ENCODE measurements at regions not wholly inside any gene's neighbourhood (a gene's known extent, or its start where the extent isn't known, plus 50 kb on each side); places are given as distances from the start of the nearest gene placed in this dataset.

GRCh38 chr4:145278341-145279121 is 98.1 kb upstream of the OTUD4 start:
- TF ChIP-seq CTCF (IDR thresholded peaks at IDR 0.05) (no peak), POLR2A (IDR thresholded peaks at IDR 0.05) (no peak), POLR2AphosphoS5 (IDR thresholded peaks at IDR 0.05) (no peak), EP300 (IDR thresholded peaks at IDR 0.05) (no peak)

Measured in sigmoid colon (tissue), 4 donors.